Breast epithelium (tissue), 3 donors: ENCODE measurements at regions not wholly inside any gene's neighbourhood (a gene's known extent, or its start where the extent isn't known, plus 50 kb on each side); places are given as distances from the start of the nearest gene placed in this dataset.

Experiments used
- CTCF ChIP-seq, 3 donors: fragments of 450-650 bp; IDR thresholded peaks; one replicate each; pipeline ENCODE4 v1.5.1; 2016 to 2017; ENCODE audit warnings: antibody characterized with exemption in 3 of 3, mild to moderate bottlenecking in 3 of 3, moderate library complexity in 3 of 3
- POLR2A ChIP-seq: fragments of 450-650 bp; IDR thresholded peaks from one replicate; pipeline ENCODE4 v1.6.1; 2016; ENCODE audit warnings: antibody characterized with exemption, mild to moderate bottlenecking, moderate library complexity
- POLR2AphosphoS5 ChIP-seq, 3 donors: sonication (generic); formaldehyde crosslinking; IDR thresholded peaks; one replicate each; pipeline ENCODE4 v1.6.1; 2017; ENCODE audit warnings: antibody characterized with exemption in 3 of 3

- TF ChIP-seq POLR2A (no peak), CTCF (IDR thresholded peaks at IDR 0.05) (no peak), POLR2AphosphoS5 (IDR thresholded peaks at IDR 0.05) (no peak)
These were observed 65.0 kb upstream of the DDHD1 start for GRCh38 chr14:53218161-53218560.
